CD4-positive, alpha-beta T cell treated with Interleukin-17A for 4 hours (primary cell): ENCODE measurements at regions not wholly inside any gene's neighbourhood (a gene's known extent, or its start where the extent isn't known, plus 50 kb on each side); places are given as distances from the start of the nearest gene placed in this dataset.

Experiments used
- DNase-seq: peaks from one replicate; pipeline ENCODE4 v3.0.0-alpha.2; 2020; ENCODE audit warnings: mixed read lengths

- no peak for DNase-seq
Observed at GRCh38 chr13:52975969-52976368, 52.6 kb upstream of the OLFM4 start.

- no peak for DNase-seq
Observed at GRCh38 chr13:52975161-52975560, 53.5 kb upstream of the OLFM4 start.

- no peak for DNase-seq
Observed at GRCh38 chr13:52974711-52975110, 53.9 kb upstream of the OLFM4 start.

- DNase-seq, result no peak
Observed at GRCh38 chr13:52969373-52969772, 59.2 kb upstream of the OLFM4 start.

- peak; percentile 60 for DNase-seq
Observed at GRCh38 chr13:52968074-52968700, 60.4 kb upstream of the OLFM4 start.

- no peak for DNase-seq
Observed at GRCh38 chr13:52961987-52962386, 66.6 kb upstream of the OLFM4 start.

GRCh38 chr13:52961256-52961910, 67.2 kb upstream of the OLFM4 start:
- no peak for DNase-seq

- DNase-seq, result no peak
Observed at GRCh38 chr13:52955472-52955874, 73.1 kb upstream of the OLFM4 start.

- no peak for DNase-seq
Observed at GRCh38 chr13:52954838-52955237, 73.8 kb upstream of the OLFM4 start.

- no peak for DNase-seq
Observed at GRCh38 chr13:52950436-52950956, 78.1 kb upstream of the OLFM4 start.

- no peak for DNase-seq
Observed at GRCh38 chr13:52949742-52950141, 78.9 kb upstream of the OLFM4 start.

GRCh38 chr13:52949044-52949443, 79.6 kb upstream of the OLFM4 start:
- no peak for DNase-seq

- DNase-seq, result no peak
Observed at GRCh38 chr13:52947921-52948373, 80.7 kb upstream of the OLFM4 start.

- no peak for DNase-seq
Observed at GRCh38 chr13:52945348-52945747, 83.3 kb upstream of the OLFM4 start.

- no peak for DNase-seq
Observed at GRCh38 chr13:52944697-52945096, 83.9 kb upstream of the OLFM4 start.

GRCh38 chr13:52938065-52938464, 89.6 kb upstream of the PCDH8 start:
- no peak for DNase-seq

- no peak for DNase-seq
Observed at GRCh38 chr13:52936806-52937205, 88.4 kb upstream of the PCDH8 start.

GRCh38 chr13:52934258-52934657, 85.8 kb upstream of the PCDH8 start:
- DNase-seq, result no peak

GRCh38 chr13:52933547-52934210, 85.2 kb upstream of the PCDH8 start:
- no peak for DNase-seq

GRCh38 chr13:52933099-52933498, 84.7 kb upstream of the PCDH8 start:
- no peak for DNase-seq

GRCh38 chr13:52932649-52933048, 84.2 kb upstream of the PCDH8 start:
- no peak for DNase-seq

GRCh38 chr13:52931539-52932431, 83.3 kb upstream of the PCDH8 start:
- no peak for DNase-seq

GRCh38 chr13:52931131-52931530, 82.7 kb upstream of the PCDH8 start:
- no peak for DNase-seq
